SKM-1 treated with dmso at 0.1 percent for 144 hours (cell line): ENCODE measurements at regions not wholly inside any gene's neighbourhood (a gene's known extent, or its start where the extent isn't known, plus 50 kb on each side); places are given as distances from the start of the nearest gene placed in this dataset.

Experiments used
- DNase-seq: peaks from one replicate; lab custom pipeline; 2025; ENCODE audit not compliant: unreplicated experiment; lab: John Stamatoyannopoulos, UW

- no peak for DNase-seq
Observed at GRCh38 chr16:54813778-54814177, 116.9 kb upstream of the IRX5 start.

GRCh38 chr16:54812229-54812628, 118.4 kb upstream of the IRX5 start:
- no peak for DNase-seq

- no peak for DNase-seq
Observed at GRCh38 chr16:54808890-54809289, 121.8 kb upstream of the IRX5 start.

GRCh38 chr16:54806881-54807360, 123.7 kb upstream of the IRX5 start:
- DNase-seq, result no peak

GRCh38 chr16:54806378-54806777, 124.3 kb upstream of the IRX5 start:
- DNase-seq, result no peak

- DNase-seq, result no peak
Observed at GRCh38 chr16:54805648-54806047, 125.0 kb upstream of the IRX5 start.

GRCh38 chr16:54801057-54801844, 129.4 kb upstream of the IRX5 start:
- DNase-seq, result no peak

- no peak for DNase-seq
Observed at GRCh38 chr16:54798267-54798666, 132.4 kb upstream of the IRX5 start.

- no peak for DNase-seq
Observed at GRCh38 chr16:54796211-54796610, 134.5 kb upstream of the IRX5 start.

- DNase-seq, result no peak
Observed at GRCh38 chr16:54792811-54793210, 137.9 kb upstream of the IRX5 start.

- DNase-seq, result no peak
Observed at GRCh38 chr16:54787045-54787444, 143.6 kb upstream of the IRX5 start.

GRCh38 chr16:54783980-54784379, 146.7 kb upstream of the IRX5 start:
- DNase-seq, result no peak

- no peak for DNase-seq
Observed at GRCh38 chr16:54783226-54783625, 147.4 kb upstream of the IRX5 start.

GRCh38 chr16:54780266-54780665, 150.4 kb upstream of the IRX5 start:
- DNase-seq, result no peak

GRCh38 chr16:54779549-54779948, 151.1 kb upstream of the IRX5 start:
- no peak for DNase-seq

GRCh38 chr16:54774768-54775167, 155.9 kb upstream of the IRX5 start:
- DNase-seq, result no peak

- no peak for DNase-seq
Observed at GRCh38 chr16:54772400-54772799, 158.3 kb upstream of the IRX5 start.

- DNase-seq, result no peak
Observed at GRCh38 chr16:54766355-54766754, 164.3 kb upstream of the IRX5 start.

- DNase-seq, result peak; percentile 75
Observed at GRCh38 chr16:54750249-54750648, 180.4 kb upstream of the IRX5 start.

GRCh38 chr16:54748611-54749190, 182.0 kb upstream of the IRX5 start:
- DNase-seq, result no peak

GRCh38 chr16:54746596-54746995, 184.1 kb upstream of the IRX5 start:
- DNase-seq, result no peak

- DNase-seq, result no peak
Observed at GRCh38 chr16:54744998-54745397, 185.7 kb upstream of the IRX5 start.

- no peak for DNase-seq
Observed at GRCh38 chr16:54742436-54742835, 188.2 kb upstream of the IRX5 start.
